ENCODE measurements at regions not wholly inside any gene's neighbourhood (a gene's known extent, or its start where the extent isn't known, plus 50 kb on each side); places are given as distances from the start of the nearest gene placed in this dataset.

DNA sequence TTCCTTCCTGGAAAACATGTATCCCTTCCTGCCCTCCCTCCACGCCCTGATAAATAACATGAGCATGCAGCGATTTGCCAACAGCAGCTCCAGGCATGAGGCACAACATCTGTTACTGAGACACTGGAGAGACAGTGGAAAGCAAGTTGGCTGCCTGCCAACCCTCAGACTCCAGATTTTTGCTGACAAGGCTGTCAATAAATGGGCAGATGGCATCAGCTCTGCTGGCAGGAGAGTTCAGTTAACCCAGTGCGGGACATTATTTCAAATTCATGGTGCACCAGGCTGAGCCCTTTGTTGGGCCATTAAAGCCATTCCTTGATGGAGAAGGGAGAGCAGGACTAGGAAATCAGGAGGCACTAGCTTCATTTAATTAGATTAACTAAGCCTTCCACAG is 293.3 kb downstream of the MEX3B start:
- Histone ChIP-seq H3K27me3 (no peaks in the 10 kb centered on the region), H3K36me3 (no peaks in the 10 kb centered on the region), H3K4me3 (no peak overlapping the region), H3K4me1 (peaks cover 0 to 34% (median 22%) of the 10 kb centered on the region in 3 donors), H3K27ac (no peak overlapping the region), H3K9me3 (no peaks in the 10 kb centered on the region)
- intact Hi-C loops (cut with DNase I), result no loop called here
- TF ChIP-seq, protein P1, sequence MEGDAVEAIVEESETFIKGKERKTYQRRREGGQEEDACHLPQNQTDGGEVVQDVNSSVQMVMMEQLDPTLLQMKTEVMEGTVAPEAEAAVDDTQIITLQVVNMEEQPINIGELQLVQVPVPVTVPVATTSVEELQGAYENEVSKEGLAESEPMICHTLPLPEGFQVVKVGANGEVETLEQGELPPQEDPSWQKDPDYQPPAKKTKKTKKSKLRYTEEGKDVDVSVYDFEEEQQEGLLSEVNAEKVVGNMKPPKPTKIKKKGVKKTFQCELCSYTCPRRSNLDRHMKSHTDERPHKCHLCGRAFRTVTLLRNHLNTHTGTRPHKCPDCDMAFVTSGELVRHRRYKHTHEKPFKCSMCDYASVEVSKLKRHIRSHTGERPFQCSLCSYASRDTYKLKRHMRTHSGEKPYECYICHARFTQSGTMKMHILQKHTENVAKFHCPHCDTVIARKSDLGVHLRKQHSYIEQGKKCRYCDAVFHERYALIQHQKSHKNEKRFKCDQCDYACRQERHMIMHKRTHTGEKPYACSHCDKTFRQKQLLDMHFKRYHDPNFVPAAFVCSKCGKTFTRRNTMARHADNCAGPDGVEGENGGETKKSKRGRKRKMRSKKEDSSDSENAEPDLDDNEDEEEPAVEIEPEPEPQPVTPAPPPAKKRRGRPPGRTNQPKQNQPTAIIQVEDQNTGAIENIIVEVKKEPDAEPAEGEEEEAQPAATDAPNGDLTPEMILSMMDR (IDR thresholded peaks at IDR 0.05), result no peak
- TF ChIP-seq POLR2A (IDR thresholded peaks at IDR 0.05), result no peak
- DNase-seq, result no peak
- WGBS, 2 donors, result 7 to 12% methylated on average over 3 of the region's 3 CpGs

DNA sequence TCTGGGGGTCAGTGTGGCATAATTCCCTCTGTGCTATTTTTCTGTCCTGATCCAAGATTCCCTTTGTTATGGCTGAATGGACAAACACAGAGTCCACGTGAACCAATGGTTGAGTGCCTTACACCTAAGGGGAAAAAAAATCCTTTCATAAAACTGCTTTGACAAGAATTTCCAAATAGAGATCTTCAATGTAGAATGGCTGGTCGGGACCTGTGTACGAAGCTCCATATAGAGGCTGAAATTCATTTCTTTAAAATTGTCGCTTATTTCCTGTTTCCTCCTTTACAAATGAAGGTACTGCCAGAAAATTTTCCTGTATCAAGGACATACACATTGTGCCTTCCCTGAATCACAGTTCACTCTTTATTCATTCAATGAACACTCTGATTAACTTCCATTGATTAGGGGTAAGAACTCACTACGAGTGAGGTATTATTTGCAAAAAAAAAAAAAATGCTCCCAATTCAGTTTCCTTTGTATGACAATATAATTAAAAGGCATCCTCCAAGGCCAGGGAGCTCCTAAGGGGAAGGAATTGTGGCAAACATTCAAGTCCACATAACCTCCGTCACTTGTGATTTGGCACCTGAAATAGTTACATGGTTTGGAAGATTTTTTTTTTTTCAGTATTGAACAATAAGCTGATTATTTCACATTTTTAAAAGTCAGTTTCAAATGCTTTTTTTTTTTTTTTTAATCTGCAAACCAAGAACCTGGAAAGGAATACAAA is 293.8 kb downstream of the MEX3B start:
- no peak overlapping the region for H3K27ac ChIP-seq
- no peak overlapping the region for H3K4me3 ChIP-seq
- TF ChIP-seq POLR2A (IDR thresholded peaks at IDR 0.05), result no peak
- TF ChIP-seq, protein P1 (IDR thresholded peaks at IDR 0.05), result no peak
- H3K36me3 ChIP-seq, result no peaks in the 10 kb centered on the region
- no peak for DNase-seq
- no peaks in the 10 kb centered on the region for H3K27me3 ChIP-seq
- intact Hi-C loops (cut with DNase I), result no loop called here
- H3K9me3 ChIP-seq, result no peaks in the 10 kb centered on the region
- WGBS, 2 donors, result 24 to 33% methylated on average over 6 of the region's 6 CpGs
- peaks cover 0 to 34% (median 22%) of the 10 kb centered on the region in 3 donors for H3K4me1 ChIP-seq

- DNase-seq, result no peak
- Histone ChIP-seq H3K27me3 (no peaks in the 10 kb centered on the region), H3K9me3 (no peaks in the 10 kb centered on the region), H3K27ac (no peak overlapping the region), H3K4me3 (no peak overlapping the region), H3K4me1 (peaks cover 0 to 34% (median 22%) of the 10 kb centered on the region in 3 donors), H3K36me3 (no peaks in the 10 kb centered on the region)
- 74 to 80% methylated on average over 5 to 7 of the region's 7 CpGs for WGBS, 2 donors
- intact Hi-C loops (cut with DNase I), result no loop called here
- no peak for TF ChIP-seq POLR2A (IDR thresholded peaks at IDR 0.05)
- TF ChIP-seq, protein P1 (IDR thresholded peaks at IDR 0.05), result no peak
Measured at GRCh38 chr15:81751256-81751655, 294.6 kb downstream of the MEX3B start.

GRCh38 chr15:81749716-81750375 is 296.0 kb downstream of the MEX3B start:
- intact Hi-C loops (cut with DNase I), result no loop called here
- Histone ChIP-seq H3K4me3 (no peak overlapping the region), H3K27ac (no peak overlapping the region), H3K4me1 (peaks cover 0 to 34% (median 22%) of the 10 kb centered on the region in 3 donors), H3K9me3 (no peaks in the 10 kb centered on the region), H3K36me3 (no peaks in the 10 kb centered on the region), H3K27me3 (no peaks in the 10 kb centered on the region)
- no peak for TF ChIP-seq POLR2A (IDR thresholded peaks at IDR 0.05)
- TF ChIP-seq, protein P1 (IDR thresholded peaks at IDR 0.05), result no peak
- no peak for DNase-seq
- 79 to 90% methylated on average over 4 to 16 of the region's 26 CpGs for WGBS, 2 donors

GRCh38 chr15:81747482-81747881 is 298.3 kb downstream of the MEX3B start:
- no peaks in the 10 kb centered on the region for H3K27me3 ChIP-seq
- peaks cover 0 to 15% (median 9%) of the 10 kb centered on the region in 3 donors for H3K4me1 ChIP-seq
- H3K9me3 ChIP-seq, result no peaks in the 10 kb centered on the region
- 35 to 59% methylated on average over 2 of the region's 2 CpGs for WGBS, 2 donors
- DNase-seq, result no peak
- no peak overlapping the region for H3K27ac ChIP-seq
- TF ChIP-seq, protein P1 (IDR thresholded peaks at IDR 0.05), result no peak
- TF ChIP-seq POLR2A (IDR thresholded peaks at IDR 0.05), result no peak
- H3K4me3 ChIP-seq, result no peak overlapping the region
- no peaks in the 10 kb centered on the region for H3K36me3 ChIP-seq
- intact Hi-C loops (cut with DNase I), result no loop called here

Data from esophagus squamous epithelium (tissue), 5 donors.